Uterus (tissue), 3 donors: ENCODE measurements at regions not wholly inside any gene's neighbourhood (a gene's known extent, or its start where the extent isn't known, plus 50 kb on each side); places are given as distances from the start of the nearest gene placed in this dataset.

Source experiments
- DNase-seq, 2 donors: peaks; one replicate each; pipeline ENCODE4 v3.0.0-alpha.2; 2019 to 2020
- H3K27ac ChIP-seq, 2 donors: fragments of 200-600 bp; sonication (generic); 1 replicate in 1 of 2; 2 replicates in 1 of 2; pipeline ENCODE4 v1.5.1; 2016 to 2018
- H3K27me3 ChIP-seq, 2 donors: fragments of 200-600 bp; sonication (generic); one replicate each; pipeline ENCODE4 v1.5.1; 2018 to 2019; ENCODE audit warnings: control low read depth in 1 of 2
- H3K36me3 ChIP-seq, 2 donors: fragments of 200-600 bp; sonication (generic); one replicate each; pipeline ENCODE4 v1.5.1; 2019; ENCODE audit warnings: control low read depth in 1 of 2
- H3K4me1 ChIP-seq, 2 donors: fragments of 200-600 bp; sonication (generic); one replicate each; pipeline ENCODE4 v1.5.1; 2018 to 2019; ENCODE audit warnings: control low read depth in 1 of 2
- H3K4me3 ChIP-seq, 2 donors: fragments of 200-600 bp; sonication (generic); 1 replicate in 1 of 2; 2 replicates in 1 of 2; pipeline ENCODE4 v1.5.1; 2018 to 2019; ENCODE audit warnings: mild to moderate bottlenecking in 1 of 2
- H3K9me3 ChIP-seq, 2 donors: fragments of 200-600 bp; sonication (generic); one replicate each; pipeline ENCODE4 v1.5.1; 2019; ENCODE audit warnings: control low read depth in 1 of 2
- CTCF ChIP-seq, 4 experiments: fragments of 200-600 bp in 2 of 4; fragments of 450-650 bp in 2 of 4; sonication (generic) in 2 of 4; IDR thresholded peaks; one replicate each; pipeline ENCODE4 v1.5.1; 2016 to 2019; ENCODE audit warnings: antibody characterized with exemption in 4 of 4, mild to moderate bottlenecking in 2 of 4, moderate library complexity in 1 of 4
- POLR2A ChIP-seq, 2 donors: fragments of 450-650 bp; IDR thresholded peaks; one replicate each; pipeline ENCODE4 v1.6.1; 2016; ENCODE audit warnings: antibody characterized with exemption in 2 of 2, mild to moderate bottlenecking in 1 of 2, moderate library complexity in 1 of 2
- intact Hi-C: fragments of 100-400 bp; cut with DNase I; formaldehyde crosslinking; loops from one replicate; pipeline ENCODE4 v1.15.1; 2023; ENCODE audit warnings: low total_unique reads
- donor health status: DM: yes; HTN: yes; CAD: no.

GRCh38 chr7:15016315-15016667 lies 113.7 kb upstream of the DGKB start:
- H3K9me3 ChIP-seq = no peaks in the 10 kb centered on the region
- intact Hi-C loops = no loop called here
- no peak overlapping the region for H3K4me3 ChIP-seq

GRCh38 chr7:15015545-15016314 lies 113.2 kb upstream of the DGKB start:
- Histone ChIP-seq H3K4me3 (no peak overlapping the region), H3K4me1 (no peaks in the 10 kb centered on the region), H3K27ac (peak overlapping the region; percentile 65 to 84), H3K9me3 (no peaks in the 10 kb centered on the region), H3K27me3 (no peaks in the 10 kb centered on the region), H3K36me3 (no peaks in the 10 kb centered on the region)
- peak; percentile 44 to 65 for DNase-seq
- no peak for TF ChIP-seq POLR2A (IDR thresholded peaks at IDR 0.05)
- TF ChIP-seq CTCF (IDR thresholded peaks at IDR 0.05) = peak; percentile 54 to 68 (median 60)
- intact Hi-C loops = no loop called here

More at GRCh38 chr7:15016315-15016667, 113.7 kb upstream of the DGKB start:
- H3K4me1 ChIP-seq = no peaks in the 10 kb centered on the region
- H3K27me3 ChIP-seq = no peaks in the 10 kb centered on the region
- no peaks in the 10 kb centered on the region for H3K36me3 ChIP-seq
- no peak for TF ChIP-seq POLR2A (IDR thresholded peaks at IDR 0.05)
- TF ChIP-seq CTCF (IDR thresholded peaks at IDR 0.05) = no peak
- peak overlapping the region; percentile 65 to 84 for H3K27ac ChIP-seq
- DNase-seq = no peak

GRCh38 chr7:15012135-15012534 lies 109.6 kb upstream of the DGKB start:
- no peak overlapping the region for H3K27ac ChIP-seq
- no peak for DNase-seq
- intact Hi-C loops = no loop called here
- H3K4me3 ChIP-seq = no peak overlapping the region
- no peak for TF ChIP-seq POLR2A (IDR thresholded peaks at IDR 0.05)
- TF ChIP-seq CTCF (IDR thresholded peaks at IDR 0.05) = no peak
- H3K4me1 ChIP-seq = no peaks in the 10 kb centered on the region
- H3K27me3 ChIP-seq = no peaks in the 10 kb centered on the region
- no peaks in the 10 kb centered on the region for H3K36me3 ChIP-seq
- H3K9me3 ChIP-seq = no peaks in the 10 kb centered on the region

GRCh38 chr7:15011289-15011688 lies 108.7 kb upstream of the DGKB start:
- DNase-seq = no peak
- intact Hi-C loops = no loop called here
- Histone ChIP-seq H3K36me3 (no peaks in the 10 kb centered on the region), H3K27me3 (no peaks in the 10 kb centered on the region), H3K9me3 (no peaks in the 10 kb centered on the region), H3K27ac (no peak overlapping the region), H3K4me1 (no peaks in the 10 kb centered on the region), H3K4me3 (no peak overlapping the region)
- TF ChIP-seq POLR2A (IDR thresholded peaks at IDR 0.05) (no peak), CTCF (IDR thresholded peaks at IDR 0.05) (no peak)

GRCh38 chr7:15007507-15007906 lies 105.0 kb upstream of the DGKB start:
- H3K9me3 ChIP-seq = no peaks in the 10 kb centered on the region
- H3K4me1 ChIP-seq = no peaks in the 10 kb centered on the region
- H3K36me3 ChIP-seq = no peaks in the 10 kb centered on the region
- intact Hi-C loops = no loop called here
- TF ChIP-seq POLR2A (IDR thresholded peaks at IDR 0.05) (no peak), CTCF (IDR thresholded peaks at IDR 0.05) (no peak)
- no peak overlapping the region for H3K27ac ChIP-seq
- no peak for DNase-seq
- H3K4me3 ChIP-seq = no peak overlapping the region
- H3K27me3 ChIP-seq = no peaks in the 10 kb centered on the region
